Left lung (tissue), 4 donors: ENCODE measurements at regions not wholly inside any gene's neighbourhood (a gene's known extent, or its start where the extent isn't known, plus 50 kb on each side); places are given as distances from the start of the nearest gene placed in this dataset.

Experiments
- ATAC-seq: fragments of 200-7000 bp; cut with Tn5 transposase; one replicate; pipeline ENCODE4 v1.9.1; 2020; ENCODE audit warnings: moderate library complexity
- DNase-seq, 4 donors: peaks; one replicate each; pipeline ENCODE4 v3.0.0-alpha.2; 2013 to 2020
- H3K27ac ChIP-seq, 2 donors: fragments of 200-600 bp; sonication (generic) in 1 of 2; one replicate each; pipeline versions ENCODE4 v1.5.0 to v1.8.0; 2020 to 2021
- H3K27me3 ChIP-seq, 2 donors: fragments of 200-600 bp; sonication (generic) in 1 of 2; one replicate each; pipeline versions ENCODE4 v1.5.0 to v1.8.0; 2020 to 2021
- H3K36me3 ChIP-seq, 2 donors: fragments of 200-600 bp; sonication (generic) in 1 of 2; one replicate each; pipeline versions ENCODE4 v1.5.0 to v1.8.0; 2020 to 2021
- H3K4me1 ChIP-seq, 2 donors: fragments of 200-600 bp; one replicate each; pipeline ENCODE4 v1.8.0; 2021
- H3K4me3 ChIP-seq, 2 donors: fragments of 200-600 bp; sonication (generic) in 1 of 2; one replicate each; pipeline versions ENCODE4 v1.5.0 to v1.8.0; 2020 to 2021; ENCODE audit warnings: mild to moderate bottlenecking in 1 of 2
- H3K9me3 ChIP-seq, 2 donors: fragments of 200-600 bp; sonication (generic) in 1 of 2; one replicate each; pipeline versions ENCODE4 v1.5.0 to v1.8.0; 2020 to 2021
- CTCF ChIP-seq, 2 donors: fragments of 200-600 bp; sonication (generic) in 1 of 2; IDR thresholded peaks; one replicate each; pipeline versions ENCODE4 v1.5.0 to v1.8.0; 2021; ENCODE audit warnings: antibody characterized with exemption in 2 of 2
- intact Hi-C, 2 donors: fragments of 100-400 bp; cut with DNase I; formaldehyde crosslinking; loops; one replicate each; pipeline versions ENCODE4 v1.11.2 to v1.14.2; 2022
- donor health status: DM: no; HTN: yes; CAD: no.
- donor health status: DM: no; HTN: no; CAD: no.

GRCh38 chr4:14125375-14126129, 498.0 kb upstream of the BOD1L1 start:
- Histone ChIP-seq H3K36me3 (no peaks in the 10 kb centered on the region), H3K27me3 (no peaks in the 10 kb centered on the region), H3K27ac (peak overlapping the region in 1 of 2 donors; percentile 72), H3K4me1 (peaks cover 0 to 19% of the 10 kb centered on the region in 2 donors), H3K4me3 (no peak overlapping the region), H3K9me3 (no peaks in the 10 kb centered on the region)
- intact Hi-C loops: no loop called here
- DNase-seq (no peak), ATAC-seq (peak; percentile 64)
- peak in 1 of 2 donors; percentile 22 for TF ChIP-seq CTCF (IDR thresholded peaks at IDR 0.05)

GRCh38 chr4:14130551-14130950, 503.0 kb upstream of the BOD1L1 start:
- TF ChIP-seq CTCF (IDR thresholded peaks at IDR 0.05): no peak
- H3K4me1 ChIP-seq: peaks cover 0 to 10% of the 10 kb centered on the region in 2 donors
- H3K9me3 ChIP-seq: no peaks in the 10 kb centered on the region
- no peak for ATAC-seq
- no peak for DNase-seq
- H3K36me3 ChIP-seq: no peaks in the 10 kb centered on the region
- intact Hi-C loops: no loop called here
- no peak overlapping the region for H3K27ac ChIP-seq
- no peak overlapping the region for H3K4me3 ChIP-seq
- H3K27me3 ChIP-seq: no peaks in the 10 kb centered on the region

- H3K9me3 ChIP-seq: no peaks in the 10 kb centered on the region
- H3K4me3 ChIP-seq: no peak overlapping the region
- intact Hi-C loops: no loop called here
- no peak overlapping the region for H3K27ac ChIP-seq
- no peaks in the 10 kb centered on the region for H3K27me3 ChIP-seq
- H3K4me1 ChIP-seq: peaks cover 0 to 2% of the 10 kb centered on the region in 2 donors
- no peak for TF ChIP-seq CTCF (IDR thresholded peaks at IDR 0.05)
- DNase-seq: no peak
- no peak for ATAC-seq
- no peaks in the 10 kb centered on the region for H3K36me3 ChIP-seq
Measured at GRCh38 chr4:14131335-14131734, 503.8 kb upstream of the BOD1L1 start.

- no peaks in the 10 kb centered on the region for H3K36me3 ChIP-seq
- H3K27ac ChIP-seq: no peak overlapping the region
- no peaks in the 10 kb centered on the region for H3K4me1 ChIP-seq
- no peaks in the 10 kb centered on the region for H3K27me3 ChIP-seq
- ATAC-seq: peak; percentile 32
- intact Hi-C loops: no loop called here
- no peaks in the 10 kb centered on the region for H3K9me3 ChIP-seq
- H3K4me3 ChIP-seq: no peak overlapping the region
- no peak for DNase-seq
- no peak for TF ChIP-seq CTCF (IDR thresholded peaks at IDR 0.05)
Measured at GRCh38 chr4:14132301-14132700, 504.8 kb upstream of the BOD1L1 start.

- no peak for ATAC-seq
- intact Hi-C loops: no loop called here
- no peak for DNase-seq
- H3K27ac ChIP-seq: no peak overlapping the region
- H3K4me3 ChIP-seq: no peak overlapping the region
- no peaks in the 10 kb centered on the region for H3K9me3 ChIP-seq
- no peaks in the 10 kb centered on the region for H3K4me1 ChIP-seq
- H3K27me3 ChIP-seq: no peaks in the 10 kb centered on the region
- no peak for TF ChIP-seq CTCF (IDR thresholded peaks at IDR 0.05)
- H3K36me3 ChIP-seq: no peaks in the 10 kb centered on the region
Measured at GRCh38 chr4:14138106-14138505, 510.6 kb upstream of the BOD1L1 start.
